ENCODE measurements at regions not wholly inside any gene's neighbourhood (a gene's known extent, or its start where the extent isn't known, plus 50 kb on each side); places are given as distances from the start of the nearest gene placed in this dataset.

- H3K79me2 ChIP-seq (ENCODE audit: insufficient read depth, low read length) = no peaks in the 10 kb centered on the region
- H3K4me3 ChIP-seq (ENCODE audit: low read depth in 1 of 2, low read length in 2 of 2) = no peak overlapping the region
- H4K20me1 ChIP-seq (ENCODE audit: insufficient read depth, low read length) = no peaks in the 10 kb centered on the region
- DNase-seq (no peak), ATAC-seq (ENCODE audit: insufficient read depth, low read depth) (no peak)
- H3K27me3 ChIP-seq (ENCODE audit: insufficient read depth, low read length, poor library complexity) = no peaks in the 10 kb centered on the region
- TF ChIP-seq EZH2 (IDR thresholded peaks at IDR 0.05; ENCODE audit: borderline replicate concordance, low read depth, low read length, severe bottlenecking) (no peak), CTCF (IDR thresholded peaks at IDR 0.05; ENCODE audit: borderline replicate concordance, extremely low read depth, low read length, poor library complexity, severe bottlenecking) (no peak)
- H3K36me3 ChIP-seq (ENCODE audit: insufficient read depth, low read length) = no peaks in the 10 kb centered on the region
- H3K4me1 ChIP-seq (ENCODE audit: insufficient read depth, low read length) = no peaks in the 10 kb centered on the region
- H2AFZ ChIP-seq (ENCODE audit: low read depth, low read length) = no peak overlapping the region
- H3K9me3 ChIP-seq (ENCODE audit: insufficient read depth, low read length, severe bottlenecking) = no peaks in the 10 kb centered on the region
- no peak overlapping the region for H3K27ac ChIP-seq (ENCODE audit: low read length)
- no peak overlapping the region for H3K4me2 ChIP-seq (ENCODE audit: insufficient read depth, low read length)
- H3K9ac ChIP-seq (ENCODE audit: low read depth, low read length) = no peak overlapping the region
Observed at GRCh38 chr4:111718763-111719559, 426.3 kb upstream of the FAM241A start.

GRCh38 chr4:111720866-111721265, 424.4 kb upstream of the FAM241A start:
- DNase-seq (no peak), ATAC-seq (ENCODE audit: insufficient read depth, low read depth) (no peak)
- Histone ChIP-seq H2AFZ (ENCODE audit: low read depth, low read length) (no peak overlapping the region), H3K4me1 (ENCODE audit: insufficient read depth, low read length) (no peaks in the 10 kb centered on the region), H3K4me2 (ENCODE audit: insufficient read depth, low read length) (no peak overlapping the region), H3K9ac (ENCODE audit: low read depth, low read length) (no peak overlapping the region), H3K36me3 (ENCODE audit: insufficient read depth, low read length) (no peaks in the 10 kb centered on the region), H3K27me3 (ENCODE audit: insufficient read depth, low read length, poor library complexity) (no peaks in the 10 kb centered on the region), H3K27ac (ENCODE audit: low read length) (no peak overlapping the region), H3K9me3 (ENCODE audit: insufficient read depth, low read length, severe bottlenecking) (no peaks in the 10 kb centered on the region), H3K79me2 (ENCODE audit: insufficient read depth, low read length) (no peaks in the 10 kb centered on the region), H3K4me3 (ENCODE audit: low read depth in 1 of 2, low read length in 2 of 2) (no peak overlapping the region), H4K20me1 (ENCODE audit: insufficient read depth, low read length) (no peaks in the 10 kb centered on the region)
- no peak for TF ChIP-seq EZH2 (IDR thresholded peaks at IDR 0.05; ENCODE audit: borderline replicate concordance, low read depth, low read length, severe bottlenecking)
- TF ChIP-seq CTCF (IDR thresholded peaks at IDR 0.05; ENCODE audit: borderline replicate concordance, extremely low read depth, low read length, poor library complexity, severe bottlenecking) = no peak

- TF ChIP-seq EZH2 (IDR thresholded peaks at IDR 0.05; ENCODE audit: borderline replicate concordance, low read depth, low read length, severe bottlenecking) (no peak), CTCF (IDR thresholded peaks at IDR 0.05; ENCODE audit: borderline replicate concordance, extremely low read depth, low read length, poor library complexity, severe bottlenecking) (no peak)
- no peak overlapping the region for H3K9ac ChIP-seq (ENCODE audit: low read depth, low read length)
- no peaks in the 10 kb centered on the region for H3K27me3 ChIP-seq (ENCODE audit: insufficient read depth, low read length, poor library complexity)
- H2AFZ ChIP-seq (ENCODE audit: low read depth, low read length) = no peak overlapping the region
- no peaks in the 10 kb centered on the region for H3K9me3 ChIP-seq (ENCODE audit: insufficient read depth, low read length, severe bottlenecking)
- no peaks in the 10 kb centered on the region for H3K79me2 ChIP-seq (ENCODE audit: insufficient read depth, low read length)
- DNase-seq (no peak), ATAC-seq (ENCODE audit: insufficient read depth, low read depth) (no peak)
- H3K4me1 ChIP-seq (ENCODE audit: insufficient read depth, low read length) = no peaks in the 10 kb centered on the region
- no peak overlapping the region for H3K4me3 ChIP-seq (ENCODE audit: low read depth in 1 of 2, low read length in 2 of 2)
- H3K36me3 ChIP-seq (ENCODE audit: insufficient read depth, low read length) = no peaks in the 10 kb centered on the region
- no peaks in the 10 kb centered on the region for H4K20me1 ChIP-seq (ENCODE audit: insufficient read depth, low read length)
- H3K4me2 ChIP-seq (ENCODE audit: insufficient read depth, low read length) = no peak overlapping the region
- no peak overlapping the region for H3K27ac ChIP-seq (ENCODE audit: low read length)
Observed at GRCh38 chr4:111722213-111722720, 423.0 kb upstream of the FAM241A start.

Measured in DND-41 (cell line).